ENCODE measurements at regions not wholly inside any gene's neighbourhood (a gene's known extent, or its start where the extent isn't known, plus 50 kb on each side); places are given as distances from the start of the nearest gene placed in this dataset.
"Not testable (repeated sequence)": the region's sequence is repeated elsewhere in the genome, so short reads cannot be mapped to it uniquely, and the experiment has no call there.

- H3K36me3 ChIP-seq (ENCODE audit: control insufficient read depth, insufficient read depth, low read length); H3K4me1 ChIP-seq (ENCODE audit: control insufficient read depth, insufficient read depth, low read length); H3K4me3 ChIP-seq (ENCODE audit: low read length); H3K9me3 ChIP-seq (ENCODE audit: control insufficient read depth, low read depth, low read length); H3K27ac ChIP-seq (ENCODE audit: low read length); DNase-seq; H3K27me3 ChIP-seq (ENCODE audit: control insufficient read depth, insufficient read depth, low read length): not testable (repeated sequence)
- WGBS (ENCODE audit: insufficient coverage, low lambda C conversion rate): 80% methylated on average over 1 of the region's 8 CpGs
Observed at GRCh38 chr10:6784429-6784828, 204.4 kb upstream of the PRKCQ start.

DNA sequence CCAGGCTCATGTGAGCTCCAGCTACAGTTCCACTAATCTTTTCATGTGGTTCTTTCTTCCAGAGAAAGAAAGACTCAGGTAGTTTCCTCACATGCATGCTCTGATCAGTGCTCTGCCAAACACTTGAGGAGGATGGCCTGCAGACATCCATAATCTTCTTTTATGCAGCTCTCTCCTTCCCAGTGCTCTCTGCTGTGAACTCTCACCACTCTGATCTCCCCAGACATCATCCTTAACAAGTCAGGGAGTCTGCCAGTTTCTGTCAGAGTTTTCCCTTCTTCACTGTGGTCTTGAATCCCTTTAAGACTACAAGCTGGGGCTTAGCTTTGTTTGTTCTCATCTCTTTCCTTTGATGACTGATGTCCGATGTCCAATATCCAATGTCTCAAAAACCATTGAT, 203.4 kb upstream of the PRKCQ start:
- no CpG with 5 or more reads among the region's 1 CpG for WGBS (ENCODE audit: insufficient coverage, low lambda C conversion rate)
- no peak overlapping the region for H3K4me3 ChIP-seq (ENCODE audit: low read length)

DNA sequence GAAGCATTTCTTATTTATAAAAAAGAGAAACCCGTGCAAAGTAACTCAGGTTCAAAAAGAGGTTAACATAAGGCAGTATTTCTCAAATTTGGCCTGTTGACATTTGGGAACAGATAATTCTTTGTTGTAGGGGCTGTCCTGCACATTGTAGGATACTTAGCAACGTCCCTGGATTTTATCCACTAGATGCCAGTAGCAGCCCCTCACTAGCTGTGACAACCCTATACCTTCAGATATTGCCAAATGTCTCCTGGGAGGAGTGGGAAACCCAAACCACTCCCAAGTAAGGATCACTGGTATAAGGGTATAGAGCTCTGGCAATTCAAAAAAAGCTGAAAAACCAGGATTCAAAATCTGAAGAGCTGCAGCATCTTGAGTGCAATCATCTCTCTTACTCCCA, 202.3 kb upstream of the PRKCQ start:
- 33% methylated on average over 1 of the region's 2 CpGs for WGBS (ENCODE audit: insufficient coverage, low lambda C conversion rate)
- DNase-seq: no peak
- H3K27ac ChIP-seq (ENCODE audit: low read length): no peak overlapping the region
- no peaks in the 10 kb centered on the region for H3K4me1 ChIP-seq (ENCODE audit: control insufficient read depth, insufficient read depth, low read length)
- no peaks in the 10 kb centered on the region for H3K36me3 ChIP-seq (ENCODE audit: control insufficient read depth, insufficient read depth, low read length)
- no peaks in the 10 kb centered on the region for H3K9me3 ChIP-seq (ENCODE audit: control insufficient read depth, low read depth, low read length)
- H3K27me3 ChIP-seq (ENCODE audit: control insufficient read depth, insufficient read depth, low read length): no peaks in the 10 kb centered on the region
- no peak overlapping the region for H3K4me3 ChIP-seq (ENCODE audit: low read length)

More for the DNA sequence above, 203.4 kb upstream of the PRKCQ start:
- H3K9me3 ChIP-seq (ENCODE audit: control insufficient read depth, low read depth, low read length): no peaks in the 10 kb centered on the region
- H3K36me3 ChIP-seq (ENCODE audit: control insufficient read depth, insufficient read depth, low read length): no peaks in the 10 kb centered on the region
- no peaks in the 10 kb centered on the region for H3K27me3 ChIP-seq (ENCODE audit: control insufficient read depth, insufficient read depth, low read length)
- H3K4me1 ChIP-seq (ENCODE audit: control insufficient read depth, insufficient read depth, low read length): no peaks in the 10 kb centered on the region
- no peak overlapping the region for H3K27ac ChIP-seq (ENCODE audit: low read length)
- DNase-seq: no peak

DNA sequence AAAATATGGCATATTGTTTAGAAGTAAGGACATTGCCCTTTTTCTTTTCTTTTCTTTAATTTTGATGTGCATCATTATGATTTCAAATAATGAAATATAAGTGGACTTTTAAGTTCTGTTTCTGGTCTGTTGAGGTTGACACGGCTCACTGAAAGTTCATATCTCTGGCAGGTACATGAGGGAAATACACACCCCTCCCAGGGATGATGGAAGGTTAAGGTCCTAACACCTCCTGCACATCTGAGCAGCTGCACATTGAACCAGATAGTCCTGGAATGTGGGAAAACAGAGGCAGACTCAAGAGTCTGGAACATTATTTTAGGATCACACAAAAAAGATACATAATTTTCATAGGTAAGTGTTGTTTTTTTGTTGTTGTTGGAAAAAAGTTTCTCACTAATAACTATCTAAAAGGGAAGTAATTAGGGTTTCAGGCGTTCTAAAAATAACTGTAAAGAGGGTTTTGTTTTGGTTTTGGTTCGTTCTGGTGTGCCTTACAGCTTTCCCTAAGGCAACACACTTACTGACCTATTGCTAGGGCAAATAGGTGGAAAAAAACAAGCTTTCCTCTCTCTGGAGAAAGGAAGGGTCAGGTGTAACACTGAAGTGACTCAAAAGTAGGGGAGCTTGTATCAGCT, 201.2 kb upstream of the PRKCQ start:
- no peaks in the 10 kb centered on the region for H3K4me1 ChIP-seq (ENCODE audit: control insufficient read depth, insufficient read depth, low read length)
- no peak overlapping the region for H3K4me3 ChIP-seq (ENCODE audit: low read length)
- H3K27ac ChIP-seq (ENCODE audit: low read length): no peak overlapping the region
- DNase-seq: no peak
- H3K27me3 ChIP-seq (ENCODE audit: control insufficient read depth, insufficient read depth, low read length): no peaks in the 10 kb centered on the region
- no peaks in the 10 kb centered on the region for H3K36me3 ChIP-seq (ENCODE audit: control insufficient read depth, insufficient read depth, low read length)
- no CpG with 5 or more reads among the region's 3 CpGs for WGBS (ENCODE audit: insufficient coverage, low lambda C conversion rate)
- H3K9me3 ChIP-seq (ENCODE audit: control insufficient read depth, low read depth, low read length): no peaks in the 10 kb centered on the region

- Histone ChIP-seq H3K36me3 (ENCODE audit: control insufficient read depth, insufficient read depth, low read length) (no peaks in the 10 kb centered on the region), H3K9me3 (ENCODE audit: control insufficient read depth, low read depth, low read length) (no peaks in the 10 kb centered on the region), H3K27me3 (ENCODE audit: control insufficient read depth, insufficient read depth, low read length) (no peaks in the 10 kb centered on the region), H3K27ac (ENCODE audit: low read length) (no peak overlapping the region), H3K4me3 (ENCODE audit: low read length) (no peak overlapping the region), H3K4me1 (ENCODE audit: control insufficient read depth, insufficient read depth, low read length) (no peaks in the 10 kb centered on the region)
- 83% methylated on average over 2 of the region's 5 CpGs for WGBS (ENCODE audit: insufficient coverage, low lambda C conversion rate)
- DNase-seq: no peak
Observed at GRCh38 chr10:6780008-6780677, 200.1 kb upstream of the PRKCQ start.

GRCh38 chr10:6778992-6779701, 199.1 kb upstream of the PRKCQ start:
- Histone ChIP-seq H3K4me1 (ENCODE audit: control insufficient read depth, insufficient read depth, low read length) (no peaks in the 10 kb centered on the region), H3K36me3 (ENCODE audit: control insufficient read depth, insufficient read depth, low read length) (no peaks in the 10 kb centered on the region), H3K27ac (ENCODE audit: low read length) (no peak overlapping the region), H3K9me3 (ENCODE audit: control insufficient read depth, low read depth, low read length) (no peaks in the 10 kb centered on the region), H3K27me3 (ENCODE audit: control insufficient read depth, insufficient read depth, low read length) (no peaks in the 10 kb centered on the region), H3K4me3 (ENCODE audit: low read length) (no peak overlapping the region)
- no CpG with 5 or more reads among the region's 4 CpGs for WGBS (ENCODE audit: insufficient coverage, low lambda C conversion rate)
- no peak for DNase-seq

GRCh38 chr10:6776170-6776569, 196.1 kb upstream of the PRKCQ start:
- no peaks in the 10 kb centered on the region for H3K36me3 ChIP-seq (ENCODE audit: control insufficient read depth, insufficient read depth, low read length)
- WGBS (ENCODE audit: insufficient coverage, low lambda C conversion rate): no CpG with 5 or more reads among the region's 5 CpGs
- H3K9me3 ChIP-seq (ENCODE audit: control insufficient read depth, low read depth, low read length): no peaks in the 10 kb centered on the region
- no peak overlapping the region for H3K4me3 ChIP-seq (ENCODE audit: low read length)
- no peak for DNase-seq
- H3K27me3 ChIP-seq (ENCODE audit: control insufficient read depth, insufficient read depth, low read length): no peaks in the 10 kb centered on the region
- H3K27ac ChIP-seq (ENCODE audit: low read length): no peak overlapping the region
- no peaks in the 10 kb centered on the region for H3K4me1 ChIP-seq (ENCODE audit: control insufficient read depth, insufficient read depth, low read length)

DNA sequence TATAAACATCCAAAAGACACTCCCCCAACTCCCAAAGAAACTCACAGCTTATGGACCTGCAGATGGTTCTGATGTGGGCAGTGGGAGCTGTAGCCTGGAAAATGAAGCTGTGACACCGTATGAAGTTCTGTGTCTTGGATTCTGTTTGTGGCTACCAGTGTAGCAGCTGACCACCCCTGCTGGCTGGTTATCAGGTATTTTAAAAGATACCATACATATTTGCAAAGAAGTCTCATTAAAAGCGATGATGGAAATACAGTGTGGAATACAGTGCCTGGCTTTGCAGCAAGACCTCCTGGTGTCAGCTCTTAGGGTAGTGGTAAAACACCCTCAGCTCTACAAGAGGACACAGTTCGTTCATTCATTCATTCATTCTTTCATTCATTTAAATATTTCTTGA, 194.3 kb upstream of the PRKCQ start:
- no peaks in the 10 kb centered on the region for H3K9me3 ChIP-seq (ENCODE audit: control insufficient read depth, low read depth, low read length)
- H3K36me3 ChIP-seq (ENCODE audit: control insufficient read depth, insufficient read depth, low read length): no peaks in the 10 kb centered on the region
- WGBS (ENCODE audit: insufficient coverage, low lambda C conversion rate): 83% methylated on average over 1 of the region's 3 CpGs

GRCh38 chr10:6771331-6771730, 191.3 kb upstream of the PRKCQ start:
- no peak overlapping the region for H3K27ac ChIP-seq (ENCODE audit: low read length)
- no peak for DNase-seq
- H3K4me1 ChIP-seq (ENCODE audit: control insufficient read depth, insufficient read depth, low read length): no peaks in the 10 kb centered on the region
- no peaks in the 10 kb centered on the region for H3K36me3 ChIP-seq (ENCODE audit: control insufficient read depth, insufficient read depth, low read length)
- no peak overlapping the region for H3K4me3 ChIP-seq (ENCODE audit: low read length)
- H3K9me3 ChIP-seq (ENCODE audit: control insufficient read depth, low read depth, low read length): no peaks in the 10 kb centered on the region
- WGBS (ENCODE audit: insufficient coverage, low lambda C conversion rate): 85% methylated on average over 2 of the region's 3 CpGs
- H3K27me3 ChIP-seq (ENCODE audit: control insufficient read depth, insufficient read depth, low read length): no peaks in the 10 kb centered on the region

More for the DNA sequence above, 194.3 kb upstream of the PRKCQ start:
- no peaks in the 10 kb centered on the region for H3K4me1 ChIP-seq (ENCODE audit: control insufficient read depth, insufficient read depth, low read length)
- no peak for DNase-seq
- no peak overlapping the region for H3K4me3 ChIP-seq (ENCODE audit: low read length)
- H3K27ac ChIP-seq (ENCODE audit: low read length): no peak overlapping the region
- no peaks in the 10 kb centered on the region for H3K27me3 ChIP-seq (ENCODE audit: control insufficient read depth, insufficient read depth, low read length)

DNA sequence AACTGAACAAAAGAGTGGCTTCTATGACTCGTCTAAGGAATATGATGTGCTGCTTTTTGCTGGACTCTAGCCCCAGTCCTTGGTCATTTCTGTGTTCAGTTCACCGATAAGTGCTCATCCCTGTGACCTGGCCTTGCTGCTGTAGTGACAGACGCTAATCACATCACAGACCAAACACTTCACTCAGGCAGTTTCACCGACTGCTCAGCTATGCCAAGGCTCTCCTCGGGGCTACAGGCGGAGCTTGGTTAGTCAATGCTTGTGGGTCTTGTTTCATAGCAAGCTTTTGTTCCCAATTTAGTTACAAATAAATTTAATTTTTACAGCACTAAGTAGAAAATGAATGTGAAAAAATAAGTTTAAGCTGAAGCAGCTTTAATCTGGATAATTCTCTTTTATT, 190.8 kb upstream of the PRKCQ start:
- no CpG with 5 or more reads among the region's 6 CpGs for WGBS (ENCODE audit: insufficient coverage, low lambda C conversion rate)
- Histone ChIP-seq H3K36me3 (ENCODE audit: control insufficient read depth, insufficient read depth, low read length) (no peaks in the 10 kb centered on the region), H3K9me3 (ENCODE audit: control insufficient read depth, low read depth, low read length) (no peaks in the 10 kb centered on the region), H3K27ac (ENCODE audit: low read length) (no peak overlapping the region), H3K4me1 (ENCODE audit: control insufficient read depth, insufficient read depth, low read length) (no peaks in the 10 kb centered on the region), H3K4me3 (ENCODE audit: low read length) (no peak overlapping the region), H3K27me3 (ENCODE audit: control insufficient read depth, insufficient read depth, low read length) (no peaks in the 10 kb centered on the region)
- DNase-seq: no peak
